ENCODE measurements at regions not wholly inside any gene's neighbourhood (a gene's known extent, or its start where the extent isn't known, plus 50 kb on each side); places are given as distances from the start of the nearest gene placed in this dataset.

- H3K36me3 Mint-ChIP-seq, result peaks cover 10% of the 10 kb centered on the region
- H3K4me3 Mint-ChIP-seq, result no peak overlapping the region
- no peaks in the 10 kb centered on the region for H3K4me1 Mint-ChIP-seq (ENCODE audit: low read depth)
- H3K27me3 Mint-ChIP-seq, result no peaks in the 10 kb centered on the region
- H3K9me3 Mint-ChIP-seq (ENCODE audit: low read depth), result peaks cover 7% of the 10 kb centered on the region
- H3K27ac Mint-ChIP-seq, result no peak overlapping the region
Measured at GRCh38 chr5:87054821-87055220, 212.9 kb upstream of the RASA1 start.

GRCh38 chr5:87061046-87061445 lies 206.6 kb upstream of the RASA1 start:
- peaks cover 27% of the 10 kb centered on the region for H3K9me3 Mint-ChIP-seq (ENCODE audit: low read depth)
- no peaks in the 10 kb centered on the region for H3K27me3 Mint-ChIP-seq
- no peaks in the 10 kb centered on the region for H3K4me1 Mint-ChIP-seq (ENCODE audit: low read depth)
- H3K27ac Mint-ChIP-seq, result no peak overlapping the region
- H3K4me3 Mint-ChIP-seq, result no peak overlapping the region
- H3K36me3 Mint-ChIP-seq, result peaks cover 15% of the 10 kb centered on the region

- H3K27ac Mint-ChIP-seq, result no peak overlapping the region
- H3K4me1 Mint-ChIP-seq (ENCODE audit: low read depth), result peaks cover 11% of the 10 kb centered on the region
- no peaks in the 10 kb centered on the region for H3K36me3 Mint-ChIP-seq
- H3K27me3 Mint-ChIP-seq, result no peaks in the 10 kb centered on the region
- H3K9me3 Mint-ChIP-seq (ENCODE audit: low read depth), result no peaks in the 10 kb centered on the region
- no peak overlapping the region for H3K4me3 Mint-ChIP-seq
Measured at GRCh38 chr5:87069311-87069710, 198.4 kb upstream of the RASA1 start.

GRCh38 chr5:87069974-87070608 lies 197.6 kb upstream of the RASA1 start:
- Mint-ChIP-seq H3K36me3 (no peaks in the 10 kb centered on the region), H3K27me3 (no peaks in the 10 kb centered on the region), H3K9me3 (ENCODE audit: low read depth) (no peaks in the 10 kb centered on the region), H3K27ac (peak overlapping the region; percentile 41), H3K4me1 (ENCODE audit: low read depth) (peaks cover 19% of the 10 kb centered on the region), H3K4me3 (no peak overlapping the region)

GRCh38 chr5:87074072-87074471 lies 193.6 kb upstream of the RASA1 start:
- Mint-ChIP-seq H3K9me3 (ENCODE audit: low read depth) (no peaks in the 10 kb centered on the region), H3K27me3 (no peaks in the 10 kb centered on the region), H3K4me1 (ENCODE audit: low read depth) (peaks cover 40% of the 10 kb centered on the region), H3K36me3 (no peaks in the 10 kb centered on the region), H3K4me3 (no peak overlapping the region), H3K27ac (no peak overlapping the region)

- no peaks in the 10 kb centered on the region for H3K36me3 Mint-ChIP-seq
- no peaks in the 10 kb centered on the region for H3K27me3 Mint-ChIP-seq
- H3K9me3 Mint-ChIP-seq (ENCODE audit: low read depth), result no peaks in the 10 kb centered on the region
- peaks cover 42% of the 10 kb centered on the region for H3K4me1 Mint-ChIP-seq (ENCODE audit: low read depth)
- peak overlapping the region; percentile 40 for H3K4me3 Mint-ChIP-seq
- H3K27ac Mint-ChIP-seq, result peak overlapping the region; percentile 43
Measured at GRCh38 chr5:87074934-87075541, 192.6 kb upstream of the RASA1 start.

GRCh38 chr5:87076411-87076810 lies 191.3 kb upstream of the RASA1 start:
- peaks cover 51% of the 10 kb centered on the region for H3K4me1 Mint-ChIP-seq (ENCODE audit: low read depth)

GRCh38 chr5:87076931-87077330 lies 190.8 kb upstream of the RASA1 start:
- Mint-ChIP-seq H3K36me3 (no peaks in the 10 kb centered on the region), H3K4me1 (ENCODE audit: low read depth) (peaks cover 56% of the 10 kb centered on the region), H3K27ac (no peak overlapping the region), H3K9me3 (ENCODE audit: low read depth) (no peaks in the 10 kb centered on the region), H3K27me3 (no peaks in the 10 kb centered on the region), H3K4me3 (no peak overlapping the region)

More at GRCh38 chr5:87076411-87076810, 191.3 kb upstream of the RASA1 start:
- H3K27me3 Mint-ChIP-seq, result no peaks in the 10 kb centered on the region
- H3K36me3 Mint-ChIP-seq, result no peaks in the 10 kb centered on the region
- no peaks in the 10 kb centered on the region for H3K9me3 Mint-ChIP-seq (ENCODE audit: low read depth)
- no peak overlapping the region for H3K4me3 Mint-ChIP-seq
- H3K27ac Mint-ChIP-seq, result no peak overlapping the region

- H3K4me3 Mint-ChIP-seq, result no peak overlapping the region
- H3K4me1 Mint-ChIP-seq (ENCODE audit: low read depth), result peaks cover 72% of the 10 kb centered on the region
- H3K27me3 Mint-ChIP-seq, result no peaks in the 10 kb centered on the region
- H3K36me3 Mint-ChIP-seq, result no peaks in the 10 kb centered on the region
- H3K9me3 Mint-ChIP-seq (ENCODE audit: low read depth), result peaks cover 2% of the 10 kb centered on the region
- H3K27ac Mint-ChIP-seq, result peak overlapping the region; percentile 58
Measured at GRCh38 chr5:87079219-87079618, 188.5 kb upstream of the RASA1 start.

GRCh38 chr5:87081016-87081415 lies 186.7 kb upstream of the RASA1 start:
- H3K4me1 Mint-ChIP-seq (ENCODE audit: low read depth), result peaks cover 56% of the 10 kb centered on the region

GRCh38 chr5:87081511-87082372 lies 185.9 kb upstream of the RASA1 start:
- peak overlapping the region; percentile 87 for H3K27ac Mint-ChIP-seq
- no peaks in the 10 kb centered on the region for H3K27me3 Mint-ChIP-seq
- H3K36me3 Mint-ChIP-seq, result peaks cover 4% of the 10 kb centered on the region
- H3K4me1 Mint-ChIP-seq (ENCODE audit: low read depth), result peaks cover 56% of the 10 kb centered on the region
- peak overlapping the region; percentile 82 for H3K4me3 Mint-ChIP-seq
- peaks cover 4% of the 10 kb centered on the region for H3K9me3 Mint-ChIP-seq (ENCODE audit: low read depth)

More at GRCh38 chr5:87081016-87081415, 186.7 kb upstream of the RASA1 start:
- Mint-ChIP-seq H3K9me3 (ENCODE audit: low read depth) (peaks cover 4% of the 10 kb centered on the region), H3K4me3 (peak overlapping the region; percentile 82), H3K27me3 (no peaks in the 10 kb centered on the region), H3K27ac (peak overlapping the region; percentile 87), H3K36me3 (no peaks in the 10 kb centered on the region)

GRCh38 chr5:87094347-87094746 lies 173.3 kb upstream of the RASA1 start:
- Mint-ChIP-seq H3K4me3 (peak overlapping the region; percentile 30), H3K27ac (no peak overlapping the region), H3K9me3 (ENCODE audit: low read depth) (peaks cover 3% of the 10 kb centered on the region), H3K4me1 (ENCODE audit: low read depth) (peaks cover 22% of the 10 kb centered on the region), H3K27me3 (no peaks in the 10 kb centered on the region), H3K36me3 (no peaks in the 10 kb centered on the region)

- Mint-ChIP-seq H3K36me3 (no peaks in the 10 kb centered on the region), H3K4me3 (no peak overlapping the region), H3K27me3 (no peaks in the 10 kb centered on the region), H3K4me1 (ENCODE audit: low read depth) (peaks cover 22% of the 10 kb centered on the region), H3K27ac (no peak overlapping the region), H3K9me3 (ENCODE audit: low read depth) (no peaks in the 10 kb centered on the region)
Measured at GRCh38 chr5:87094833-87095232, 172.8 kb upstream of the RASA1 start.

GRCh38 chr5:87095787-87096186 lies 171.9 kb upstream of the RASA1 start:
- H3K4me3 Mint-ChIP-seq, result no peak overlapping the region

GRCh38 chr5:87097664-87098063 lies 170.0 kb upstream of the RASA1 start:
- Mint-ChIP-seq H3K36me3 (no peaks in the 10 kb centered on the region), H3K4me1 (ENCODE audit: low read depth) (peaks cover 31% of the 10 kb centered on the region), H3K4me3 (no peak overlapping the region), H3K27ac (no peak overlapping the region), H3K27me3 (no peaks in the 10 kb centered on the region), H3K9me3 (ENCODE audit: low read depth) (no peaks in the 10 kb centered on the region)

More at GRCh38 chr5:87095787-87096186, 171.9 kb upstream of the RASA1 start:
- peaks cover 22% of the 10 kb centered on the region for H3K4me1 Mint-ChIP-seq (ENCODE audit: low read depth)
- no peaks in the 10 kb centered on the region for H3K9me3 Mint-ChIP-seq (ENCODE audit: low read depth)
- no peaks in the 10 kb centered on the region for H3K36me3 Mint-ChIP-seq
- no peaks in the 10 kb centered on the region for H3K27me3 Mint-ChIP-seq
- no peak overlapping the region for H3K27ac Mint-ChIP-seq
